HepG2 (cell line): ENCODE measurements at regions not wholly inside any gene's neighbourhood (a gene's known extent, or its start where the extent isn't known, plus 50 kb on each side); places are given as distances from the start of the nearest gene placed in this dataset.

Experiments
- ATAC-seq: fragments of 200-7000 bp; cut with Tn5 transposase; 3 replicates; pipeline ENCODE4 v1.9.1; 2020; ENCODE audit warnings: mild to moderate bottlenecking, moderate library complexity
- BruUV-seq: library from RNA; stranded (reverse); fragments of 400-500 nt; replicated peaks from 2 replicates; lab custom pipeline; 2021; lab: Mats Ljungman, UMichigan
- CTCF ChIA-PET: fragments of 300-600 bp; formaldehyde crosslinking; extraction: SDS; loops from one replicate; lab custom pipeline; 2021; ENCODE audit warnings: low total read pairs, inconsistent platforms, low intra/inter-chr PET ratio; lab: Yijun Ruan, JAX
- POLR2A ChIA-PET: fragments of 350-600 bp; sonication (Branson Sonifier 250); formaldehyde crosslinking; loops from one replicate; lab custom pipeline; 2020; ENCODE audit warnings: antibody characterized with exemption, inconsistent platforms; lab: Yijun Ruan, JAX
- DNase-seq: peaks from one replicate; pipeline ENCODE4 v3.0.0-alpha.2; 2015; ENCODE audit warnings: low spot score
- FAIRE-seq: peaks from 3 replicates; lab custom pipeline; 2011; peaks lifted over from hg19 to GRCh38; lab: Jason Lieb, UNC
- H2AFZ ChIP-seq: one replicate; pipeline ENCODE4 v1.6.1; 2011; ENCODE audit warnings: low read length, inconsistent platforms
- H3K27ac ChIP-seq: fragments of 300-600 bp; 3 replicates; pipeline ENCODE4 v1.8.0; 2011; ENCODE audit warnings: mixed run types, mild to moderate bottlenecking, mixed read lengths, low read length, inconsistent platforms; ENCODE audit not compliant: insufficient read depth; ENCODE audit errors: extremely low read length
- H3K27me3 ChIP-seq, 2 experiments: fragments of 200-600 bp in 1 of 2; 2 replicates in 1 of 2; 3 replicates in 1 of 2; pipeline versions ENCODE4 v1.6.0 to v1.8.0; 2011; ENCODE audit warnings: low read length in 2 of 2, mild to moderate bottlenecking in 2 of 2, moderate library complexity in 2 of 2, inconsistent platforms in 1 of 2; ENCODE audit not compliant: insufficient read depth in 2 of 2, control insufficient read depth in 1 of 2
- H3K36me3 ChIP-seq, 2 experiments: fragments of 200-600 bp in 1 of 2; replicated peaks in 1 of 2; 2 replicates in 1 of 2; 3 replicates in 1 of 2; pipeline versions ENCODE4 v1.5.1 to v1.8.0; 2011; ENCODE audit warnings: low read length in 2 of 2, inconsistent platforms in 1 of 2; ENCODE audit not compliant: insufficient read depth in 2 of 2, control insufficient read depth in 1 of 2
- H3K4me1 ChIP-seq: 2 replicates; pipeline ENCODE4 v1.5.1; 2012; ENCODE audit warnings: low read length, inconsistent platforms; ENCODE audit not compliant: insufficient read depth
- H3K4me2 ChIP-seq: 2 replicates; pipeline ENCODE4 v1.6.0; 2011; ENCODE audit warnings: low read depth, low read length, inconsistent platforms
- H3K4me3 ChIP-seq, 3 experiments: fragments of 200-600 bp in 1 of 3; sonication (generic), shearing (Covaris generic) in 1 of 3; replicated peaks in 1 of 3; 2 replicates each; pipeline ENCODE4 v1.5.1; 2011 to 2016; ENCODE audit warnings: low read length in 3 of 3, inconsistent platforms in 2 of 3, low read depth in 2 of 3, mild to moderate bottlenecking in 2 of 3, control low read depth in 1 of 3, mixed read lengths in 1 of 3; ENCODE audit not compliant: insufficient read depth in 1 of 3
- H3K79me2 ChIP-seq: one replicate; pipeline ENCODE4 v1.6.1; 2011; ENCODE audit warnings: low read length, inconsistent platforms; ENCODE audit not compliant: insufficient read depth
- H3K9ac ChIP-seq: 2 replicates; pipeline ENCODE4 v1.6.0; 2011; ENCODE audit warnings: mild to moderate bottlenecking, low read depth, low read length, inconsistent platforms; ENCODE audit not compliant: insufficient read depth
- H3K9me3 ChIP-seq: 2 replicates; pipeline ENCODE4 v1.5.1; 2012; ENCODE audit warnings: mild to moderate bottlenecking, low read length
- H4K20me1 ChIP-seq: 2 replicates; pipeline ENCODE4 v1.6.0; 2011; ENCODE audit warnings: inconsistent platforms, mild to moderate bottlenecking, low read length, moderate library complexity; ENCODE audit not compliant: insufficient read depth
- CREB1 ChIP-seq, 2 experiments: fragments of 450-650 bp in 1 of 2; IDR thresholded peaks; 2 replicates each; pipeline ENCODE4 v1.6.1; 2016 to 2017; ENCODE audit warnings: control low read depth in 1 of 2, mild to moderate bottlenecking in 1 of 2, missing compliant biosample characterization in 1 of 2, missing genetic modification characterization in 1 of 2
- CSRNP1 ChIP-seq: sonication (generic); formaldehyde crosslinking; IDR thresholded peaks from 2 replicates; pipeline ENCODE4 v1.8.1; 2023; ENCODE audit warnings: mild to moderate bottlenecking, missing genetic modification reagents
- EP300 ChIP-seq, 3 experiments: sonication (generic) in 1 of 3; formaldehyde crosslinking in 1 of 3; IDR thresholded peaks; 2 replicates each; pipeline versions ENCODE4 v1.5.1 to v1.6.1; 2011 to 2020; ENCODE audit warnings: low read depth in 2 of 3, low read length in 2 of 3, borderline replicate concordance in 1 of 3, improper control_type of control experiment in 1 of 3, mild to moderate bottlenecking in 1 of 3, missing genetic modification reagents in 1 of 3, moderate library complexity in 1 of 3
- ZNF180 ChIP-seq: sonication (generic); formaldehyde crosslinking; IDR thresholded peaks from 2 replicates; pipeline ENCODE4 v1.4.0; 2020; ENCODE audit warnings: low read depth, missing genetic modification reagents, borderline replicate concordance
- ZNF260 ChIP-seq: sonication (generic); formaldehyde crosslinking; IDR thresholded peaks from 2 replicates; pipeline ENCODE4 v1.4.0; 2020; ENCODE audit warnings: missing genetic modification reagents, low read depth, mild to moderate bottlenecking, borderline replicate concordance
- ZSCAN9 ChIP-seq: IDR thresholded peaks from 2 replicates; pipeline ENCODE4 v1.6.1; 2016; ENCODE audit warnings: borderline replicate concordance
- WGBS: methylation state at CpG from one replicate; pipeline ENCODE4 v1.1.6; 2017; ENCODE audit warnings: low lambda C conversion rate; 5-methylcytosine and 5-hydroxymethylcytosine counted together
- in situ Hi-C: cut with HindIII; loops from 2 replicates; pipeline ENCODE4 v1.10.0; 2017; ENCODE audit warnings: low pct_unique_long_range_greater_than_20kb; ENCODE audit not compliant: extremely low pct_ligation_motif_present
- intact Hi-C: fragments of 100-400 bp; cut with micrococcal nuclease; formaldehyde crosslinking; loops from one replicate; pipeline ENCODE4 v1.10.0; 2022; ENCODE audit not compliant: unreplicated experiment
- TF ChIP-seq, protein P1 (sequence below): sonication (generic); formaldehyde crosslinking; IDR thresholded peaks from 2 replicates; pipeline ENCODE4 v1.8.0; 2022; ENCODE audit warnings: mild to moderate bottlenecking, missing genetic modification reagents, moderate library complexity

DNA sequence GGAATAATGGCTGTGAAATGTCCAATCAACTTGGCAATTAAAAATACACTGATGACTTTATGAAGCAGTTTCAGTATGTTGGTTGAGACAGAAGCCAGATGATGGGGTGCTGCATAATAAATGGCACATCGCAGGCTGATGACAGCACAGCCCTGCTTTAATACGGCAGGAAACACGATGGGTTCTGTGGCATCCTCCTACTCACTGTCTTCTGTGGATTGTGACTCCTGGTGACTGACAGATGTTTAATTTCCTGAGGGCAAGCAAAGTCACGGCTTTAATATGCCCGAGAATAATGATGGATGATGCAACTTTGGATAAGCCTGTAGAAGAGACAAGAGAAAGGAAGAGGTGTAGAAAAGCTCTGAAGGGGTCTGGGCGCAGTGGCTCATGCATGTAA lies 295.4 kb downstream of the TRIML1 start:
- 88% methylated on average over 6 of the region's 6 CpGs for WGBS
- no peak overlapping the region for H3K4me3 ChIP-seq
- no peak overlapping the region for H3K9ac ChIP-seq
- ChIA-PET POLR2A (no interaction called here), CTCF (no interaction called here)
- H3K27ac ChIP-seq = no peak overlapping the region
- in situ Hi-C loops (no loop called here), intact Hi-C loops (loop anchor here (10.0 kb wide), 1 partner anchor 100 kb away; no protein-coding TSS in a partner anchor)
- H3K27me3 ChIP-seq = no peaks in the 10 kb centered on the region; a peak in 1 of 5 replicates
- H3K79me2 ChIP-seq = no peaks in the 10 kb centered on the region
- TF ChIP-seq ZNF180 (CRISPR knock-in tag) = no peak
- no peak for TF ChIP-seq EP300 (IDR thresholded peaks at IDR 0.05; ENCODE audit: low read depth in 2 of 2, low read length in 2 of 2)
- no peak for TF ChIP-seq EP300 (CRISPR knock-in tag; IDR thresholded peaks at IDR 0.05; ENCODE audit: borderline replicate concordance)
- no peak for TF ChIP-seq CSRNP1 (CRISPR knock-in tag)
- TF ChIP-seq, protein P1, sequence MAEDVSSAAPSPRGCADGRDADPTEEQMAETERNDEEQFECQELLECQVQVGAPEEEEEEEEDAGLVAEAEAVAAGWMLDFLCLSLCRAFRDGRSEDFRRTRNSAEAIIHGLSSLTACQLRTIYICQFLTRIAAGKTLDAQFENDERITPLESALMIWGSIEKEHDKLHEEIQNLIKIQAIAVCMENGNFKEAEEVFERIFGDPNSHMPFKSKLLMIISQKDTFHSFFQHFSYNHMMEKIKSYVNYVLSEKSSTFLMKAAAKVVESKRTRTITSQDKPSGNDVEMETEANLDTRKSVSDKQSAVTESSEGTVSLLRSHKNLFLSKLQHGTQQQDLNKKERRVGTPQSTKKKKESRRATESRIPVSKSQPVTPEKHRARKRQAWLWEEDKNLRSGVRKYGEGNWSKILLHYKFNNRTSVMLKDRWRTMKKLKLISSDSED = no peak
- TF ChIP-seq ZNF260 (CRISPR knock-in tag) = no peak
- no peak for TF ChIP-seq CREB1 (IDR thresholded peaks at IDR 0.05)
- no peak for TF ChIP-seq CREB1 (CRISPR knock-in tag; IDR thresholded peaks at IDR 0.05)
- no peak for TF ChIP-seq ZSCAN9 (CRISPR knock-in tag)
- H3K36me3 ChIP-seq = no peaks in the 10 kb centered on the region
- H3K4me2 ChIP-seq = no peak overlapping the region
- H4K20me1 ChIP-seq = no peaks in the 10 kb centered on the region
- no peaks in the 10 kb centered on the region for H3K9me3 ChIP-seq
- peaks cover 22% of the 10 kb centered on the region for H3K4me1 ChIP-seq
- no peak overlapping the region for H2AFZ ChIP-seq
- FAIRE-seq (no peak), DNase-seq (no peak), ATAC-seq (no peak)
- BruUV-seq = no TSS peak
